RKO (cell line): ENCODE measurements at regions not wholly inside any gene's neighbourhood (a gene's known extent, or its start where the extent isn't known, plus 50 kb on each side); places are given as distances from the start of the nearest gene placed in this dataset.

Experiments used
- DNase-seq: peaks from one replicate; pipeline ENCODE4 v3.0.0-alpha.2; 2016; ENCODE audit warnings: low spot score

DNA sequence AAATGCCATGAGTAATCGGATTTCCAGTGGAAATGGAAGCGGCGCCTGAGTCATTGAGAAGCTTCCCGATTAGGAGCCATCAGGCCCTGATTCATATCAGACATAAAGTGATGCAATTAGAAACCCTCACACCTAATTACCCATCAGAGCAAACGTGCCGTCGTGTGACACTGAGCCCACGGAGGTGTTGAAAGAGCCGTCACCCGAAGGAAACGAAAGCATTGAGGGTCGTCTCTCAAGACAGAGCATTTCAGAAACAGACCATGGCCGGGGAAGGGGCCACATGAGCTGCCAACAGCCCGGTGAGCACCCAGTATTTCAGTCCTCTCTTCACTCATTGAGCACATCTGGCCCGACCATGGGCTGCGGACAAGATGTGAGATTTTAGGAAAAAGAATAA, 829.3 kb downstream of the TBC1D22A start:
- no peak for DNase-seq

DNA sequence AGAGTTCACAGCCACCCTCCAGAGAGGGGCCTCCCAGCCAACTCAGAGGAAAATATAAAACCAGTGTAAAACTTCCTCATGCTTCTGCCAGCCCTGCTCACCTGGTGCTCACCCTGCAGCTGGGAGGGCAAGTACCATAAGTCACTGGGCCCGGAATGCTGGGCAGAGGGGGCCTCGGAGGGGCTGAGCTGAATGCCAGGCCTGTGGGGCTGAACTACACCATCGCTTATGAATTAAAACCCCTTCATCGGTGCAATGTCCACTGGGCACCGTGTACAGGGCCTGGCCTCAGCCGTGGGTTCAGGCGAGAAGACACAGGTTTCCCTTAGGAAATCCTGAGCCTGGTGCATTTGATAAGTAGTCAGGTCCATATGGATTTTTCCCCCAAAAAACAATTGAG, 828.6 kb downstream of the TBC1D22A start:
- DNase-seq, result no peak

DNA sequence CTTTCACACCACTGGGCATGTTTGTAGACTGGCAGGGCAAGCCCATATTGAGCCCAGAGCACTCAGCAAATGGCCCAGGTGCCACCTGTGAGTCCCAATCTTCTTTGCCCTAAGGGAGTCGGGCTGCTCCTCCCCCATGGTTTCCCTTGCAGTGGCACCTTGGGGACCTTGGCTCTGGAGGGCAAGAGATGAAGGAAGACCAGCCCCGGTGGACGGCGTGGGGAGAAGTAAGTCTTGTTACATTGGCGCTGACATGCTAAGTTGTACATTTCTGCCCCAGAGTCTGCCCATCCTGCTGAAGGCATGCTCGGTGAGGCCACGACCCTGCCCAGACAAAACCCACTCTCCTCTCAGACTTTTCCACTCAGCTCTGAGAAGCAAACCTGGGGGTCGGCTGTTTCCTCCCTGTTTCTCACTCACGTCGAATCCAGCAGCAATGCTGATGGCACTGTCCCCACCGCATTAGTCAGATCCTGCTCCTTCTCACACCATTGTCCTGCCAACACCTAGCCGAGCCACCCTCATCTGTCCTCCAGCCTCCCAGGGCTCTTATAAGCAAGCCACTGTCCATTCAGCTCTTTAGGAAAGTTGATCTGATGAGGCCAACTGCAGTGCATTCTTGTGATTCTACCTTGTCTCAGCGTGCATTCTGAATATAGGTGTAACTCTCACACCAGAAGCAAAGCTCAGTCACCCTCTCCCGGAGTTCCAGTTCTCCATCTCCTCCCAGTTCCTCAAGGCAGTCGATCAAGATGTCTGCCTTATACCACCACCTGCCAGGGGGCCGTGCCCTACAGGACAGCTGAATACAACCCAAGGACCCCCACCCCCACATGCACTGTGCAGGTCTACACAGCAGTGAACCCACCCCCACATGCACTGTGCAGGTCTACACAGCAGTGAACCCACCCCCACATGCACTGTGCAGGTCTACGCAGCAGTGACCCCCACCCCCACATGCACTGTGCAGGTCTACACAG, 827.1 kb downstream of the TBC1D22A start:
- DNase-seq, result no peak

DNA sequence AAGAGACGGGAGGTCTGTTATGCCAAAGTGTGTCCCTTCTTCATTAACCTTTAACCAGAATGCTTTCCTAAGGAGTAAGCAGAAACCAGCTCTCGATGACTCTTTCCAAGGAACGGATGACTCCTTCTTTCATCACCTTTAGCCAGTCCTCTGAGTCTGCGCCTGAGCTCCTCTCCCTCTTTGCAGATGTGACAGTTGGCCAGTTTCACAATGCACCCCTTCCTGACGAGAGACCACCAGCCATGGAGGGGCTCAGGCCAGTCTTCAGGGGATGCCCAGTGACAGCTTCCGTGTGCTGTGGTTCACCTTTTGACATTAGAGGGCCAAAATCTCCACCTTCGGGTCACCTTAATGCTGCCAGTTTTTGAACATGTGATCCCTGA, 826.1 kb downstream of the TBC1D22A start:
- DNase-seq, result peak; percentile 22

DNA sequence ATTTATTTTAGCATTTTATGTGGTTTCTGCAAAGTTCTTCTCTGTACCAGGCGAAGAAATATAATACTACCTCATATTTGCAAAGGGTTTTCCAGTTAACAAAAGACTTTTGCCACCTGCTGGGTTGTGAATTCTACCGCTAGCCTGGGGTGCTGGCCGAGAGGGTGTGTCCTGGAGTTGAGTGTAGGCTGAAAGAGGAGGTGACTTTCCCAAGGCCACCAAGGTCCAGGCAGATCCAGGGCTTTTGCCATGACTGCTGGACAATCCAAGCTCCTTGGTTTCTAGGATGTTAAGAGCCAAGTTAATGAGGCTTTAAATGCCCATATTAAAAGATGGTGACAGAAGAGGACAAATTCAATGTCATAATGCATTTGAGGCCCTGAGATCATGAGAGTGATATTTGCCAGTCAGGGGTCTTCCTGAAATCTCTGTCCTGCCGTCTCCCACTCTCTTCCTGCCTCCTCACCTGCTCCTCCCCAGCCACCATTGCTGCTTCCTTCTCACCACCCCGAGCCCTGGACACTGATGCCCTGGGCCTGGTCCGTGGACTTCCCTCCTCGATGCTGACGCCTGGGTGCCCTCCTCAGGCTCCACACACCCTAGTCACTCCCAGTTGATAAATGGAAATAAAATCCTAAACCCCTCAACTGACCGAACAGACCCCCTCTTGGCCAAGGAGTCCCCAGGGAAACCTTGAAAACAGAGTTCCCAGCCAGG, 825.6 kb downstream of the TBC1D22A start:
- no peak for DNase-seq

DNA sequence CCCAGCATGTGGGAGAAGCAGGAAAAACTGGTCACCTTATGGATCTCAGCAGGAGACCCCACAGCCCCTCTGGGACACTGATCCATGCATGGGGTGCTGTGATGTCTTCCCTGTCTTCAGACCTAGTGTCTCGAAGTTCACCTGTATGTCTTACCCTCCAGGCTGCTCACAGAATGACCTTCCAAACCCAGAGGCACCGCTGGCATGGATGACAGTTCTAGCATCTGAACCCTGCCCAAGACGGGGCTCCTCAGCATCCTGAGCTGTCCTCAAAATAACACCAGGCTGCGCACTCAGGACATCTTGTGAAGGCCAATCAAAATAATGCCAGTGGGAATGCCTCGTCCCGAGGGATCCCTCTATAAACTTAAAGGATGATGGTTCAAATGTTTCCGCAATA, 824.9 kb downstream of the TBC1D22A start:
- no peak for DNase-seq

DNA sequence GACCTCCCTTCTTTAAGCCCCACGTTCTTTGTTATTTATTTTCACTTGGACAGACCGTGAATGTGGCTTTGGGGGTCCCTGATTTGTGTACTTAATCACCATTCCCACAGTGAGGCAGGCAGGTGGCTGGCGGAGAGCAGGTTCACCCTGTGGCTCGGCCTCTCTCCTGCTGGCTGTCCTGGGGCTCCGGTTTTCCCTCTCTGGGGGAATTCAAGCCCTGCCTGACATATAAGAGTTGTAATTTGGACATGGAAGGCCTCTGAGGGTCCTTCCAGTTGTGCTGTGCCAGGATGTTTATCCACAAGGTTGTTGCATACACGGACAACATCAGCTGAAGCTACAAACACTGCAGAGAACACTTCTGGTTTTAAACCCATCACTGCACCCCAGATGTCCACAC, 824.5 kb downstream of the TBC1D22A start:
- DNase-seq, result no peak

DNA sequence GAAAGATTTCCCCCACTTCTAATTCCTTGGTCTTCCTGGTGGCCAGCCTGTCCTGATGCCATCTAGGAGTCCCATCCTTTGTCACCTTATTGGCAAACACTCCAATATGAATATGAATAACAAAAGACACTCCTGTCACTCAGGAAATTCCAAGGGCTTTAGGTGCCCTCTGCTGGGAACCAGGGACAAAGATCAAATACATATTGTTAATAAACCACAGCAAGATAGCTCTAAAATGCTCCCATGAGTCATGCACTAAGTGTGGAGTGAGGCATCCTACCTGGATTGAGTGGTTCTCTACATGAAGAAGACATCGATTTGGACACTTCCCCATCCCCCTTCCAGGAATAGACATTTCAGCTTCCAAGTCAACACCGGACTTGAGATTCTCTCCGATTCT, 823.6 kb downstream of the TBC1D22A start:
- peak; percentile 15 for DNase-seq

DNA sequence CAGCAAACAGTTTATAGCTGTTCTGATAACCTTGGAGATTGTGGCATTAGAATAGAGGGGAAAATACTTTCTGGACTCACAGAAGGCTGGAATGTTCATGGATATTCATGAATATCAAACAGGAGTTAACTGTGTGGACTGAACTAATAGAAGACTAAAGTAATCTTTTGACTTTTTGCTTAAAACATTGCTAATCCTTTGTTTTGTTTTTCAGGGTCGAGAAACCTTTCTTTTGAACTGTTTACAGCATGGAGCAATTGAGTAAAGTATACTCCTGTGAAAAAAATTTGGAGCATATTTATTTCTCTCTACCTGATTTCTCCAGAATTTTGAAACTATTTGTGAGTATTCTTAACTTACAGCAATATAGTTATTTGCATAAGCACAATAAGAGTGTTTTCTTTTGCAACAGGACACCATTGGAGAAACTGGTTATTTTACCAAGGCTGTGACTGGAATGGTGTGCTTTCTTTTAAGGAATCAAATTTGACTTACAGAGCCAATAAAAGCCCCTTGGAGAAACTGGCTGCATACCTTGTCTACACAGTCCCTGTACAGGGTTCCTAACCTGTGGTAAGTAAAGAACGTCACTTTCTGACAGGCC, 821.6 kb downstream of the TBC1D22A start:
- DNase-seq, result no peak

DNA sequence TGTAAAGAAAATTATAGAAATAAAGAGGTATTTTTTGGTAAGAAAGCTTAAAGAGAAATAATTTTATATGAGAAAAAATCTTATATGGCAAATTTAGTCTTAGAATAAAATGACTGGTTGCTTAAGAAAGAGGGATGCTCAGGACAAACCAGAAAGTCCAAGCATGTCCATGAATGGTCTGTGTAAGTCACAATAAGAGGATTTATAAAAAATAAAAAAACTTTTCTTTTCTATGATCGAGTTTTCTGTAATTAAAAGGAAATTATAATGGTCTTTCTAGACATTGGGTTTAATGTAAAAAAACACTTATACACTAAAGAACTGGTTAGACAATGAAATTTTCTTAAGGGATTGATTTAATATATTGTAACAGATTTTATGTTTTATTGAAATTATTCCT, 819.6 kb downstream of the TBC1D22A start:
- no peak for DNase-seq

DNA sequence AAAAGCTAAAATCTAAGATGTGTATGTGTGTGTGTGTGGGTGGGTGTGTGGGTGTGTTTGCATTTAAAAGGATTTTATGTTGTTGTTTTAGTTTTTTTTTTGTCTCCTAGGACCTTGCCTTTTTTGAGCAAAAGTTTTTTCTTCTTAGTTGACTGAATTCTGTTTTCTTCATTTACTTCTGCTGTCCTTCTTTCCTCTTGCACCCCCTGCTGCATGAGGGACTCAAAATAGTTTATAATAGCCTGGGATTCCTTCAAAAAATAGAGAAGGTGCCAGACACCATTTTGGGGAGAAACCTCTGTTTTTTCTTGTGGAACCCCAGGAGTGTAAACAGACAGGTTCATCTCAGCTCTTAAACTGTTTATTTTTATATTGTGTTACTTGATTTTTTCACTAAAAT, 817.7 kb downstream of the TBC1D22A start:
- DNase-seq, result no peak

DNA sequence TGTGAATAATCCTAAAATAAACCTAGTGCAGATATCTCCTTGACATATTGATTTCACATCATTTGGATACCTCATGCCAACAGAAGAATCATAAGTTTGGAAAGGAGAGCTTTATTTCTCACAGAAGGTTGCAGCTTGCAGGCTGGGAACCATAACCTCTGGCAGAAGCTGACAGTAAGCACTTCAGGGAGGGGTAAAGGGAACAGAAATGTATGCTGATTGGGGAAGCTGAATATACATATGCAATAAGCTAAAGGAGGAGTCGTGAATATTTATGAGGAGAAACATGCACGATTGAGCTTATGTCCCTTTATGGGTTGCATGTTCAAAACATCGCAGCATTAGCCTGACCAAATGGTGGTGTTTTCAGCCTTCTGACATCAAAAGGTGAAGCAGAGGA, 814.5 kb downstream of the TBC1D22A start:
- no peak for DNase-seq

DNA sequence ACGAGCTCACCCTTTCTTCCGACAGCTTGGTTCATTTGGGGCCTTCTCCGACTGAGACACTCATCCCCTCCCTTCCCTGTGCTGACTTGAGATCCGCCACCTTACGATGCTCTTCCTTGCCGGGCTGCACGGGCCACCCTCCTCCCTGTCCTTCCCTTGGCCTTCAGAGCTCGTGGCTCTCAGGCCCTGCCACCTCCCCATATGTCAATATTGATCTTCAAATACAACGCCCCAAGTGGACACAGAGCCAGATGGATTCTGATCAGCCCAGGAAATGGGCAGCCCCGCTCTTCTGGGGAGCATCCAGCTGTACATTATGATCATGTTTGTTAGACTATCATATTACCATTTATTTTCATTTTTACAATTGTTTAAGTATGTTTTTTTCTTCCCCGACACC, 812.8 kb downstream of the TBC1D22A start:
- DNase-seq, result no peak

DNA sequence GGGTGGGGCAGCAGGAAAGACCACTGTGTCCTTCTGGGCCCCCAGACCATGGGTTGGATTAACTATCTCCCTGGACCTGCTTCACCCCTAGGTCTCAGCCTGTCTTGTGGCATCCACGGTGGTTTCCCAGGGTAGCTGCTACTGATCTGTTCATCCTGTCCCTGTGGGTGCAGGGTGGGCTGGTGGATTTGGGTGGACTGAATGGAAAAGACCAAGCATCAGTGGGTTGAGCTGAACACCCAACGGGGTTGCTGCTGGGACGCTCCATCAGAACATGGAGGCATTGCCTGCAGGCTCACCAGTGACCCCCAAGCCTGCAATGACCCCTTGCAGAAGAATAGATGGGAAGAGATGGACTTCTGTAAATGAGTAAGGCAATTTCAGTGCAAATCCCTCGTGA, 812.1 kb downstream of the TBC1D22A start:
- DNase-seq, result no peak

DNA sequence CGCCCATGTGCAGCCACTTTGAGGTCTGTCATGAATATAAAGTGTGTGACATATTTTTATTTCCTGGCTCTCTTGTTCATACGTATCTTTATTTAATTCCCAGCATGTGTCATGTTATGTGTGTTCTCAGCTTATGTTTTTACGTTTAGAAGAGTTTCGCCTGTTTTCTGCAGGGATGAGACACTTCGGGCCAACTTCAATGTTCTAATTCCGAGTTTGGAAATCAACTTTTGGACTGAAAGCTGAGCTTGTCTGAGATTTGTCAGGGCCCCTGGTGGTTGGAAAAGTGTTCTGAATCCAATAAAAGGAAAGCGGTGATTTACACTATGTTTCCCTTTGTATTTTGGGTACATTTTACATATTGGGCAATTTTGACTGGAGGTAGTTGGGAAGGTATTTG, 810.7 kb downstream of the TBC1D22A start:
- DNase-seq, result no peak

DNA sequence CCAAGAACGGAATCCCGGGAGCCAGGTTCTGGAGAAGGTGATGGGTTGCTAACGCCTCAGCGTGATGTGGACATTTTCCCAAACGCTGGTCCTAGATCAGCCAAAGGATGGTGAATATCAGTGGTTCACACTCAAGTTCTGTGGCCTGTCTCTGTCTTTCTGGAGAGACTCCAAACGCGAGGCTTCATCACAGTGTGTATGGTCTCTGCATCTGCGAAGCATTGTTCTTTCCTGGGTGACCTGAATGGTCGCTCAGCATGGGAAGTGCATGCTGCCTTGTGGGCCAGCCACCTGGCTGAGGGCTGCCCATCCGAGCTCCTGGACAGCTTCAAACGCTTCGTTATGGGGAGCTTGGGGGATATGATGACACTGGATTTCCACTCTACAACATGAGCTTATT, 810.0 kb downstream of the TBC1D22A start:
- DNase-seq, result no peak

DNA sequence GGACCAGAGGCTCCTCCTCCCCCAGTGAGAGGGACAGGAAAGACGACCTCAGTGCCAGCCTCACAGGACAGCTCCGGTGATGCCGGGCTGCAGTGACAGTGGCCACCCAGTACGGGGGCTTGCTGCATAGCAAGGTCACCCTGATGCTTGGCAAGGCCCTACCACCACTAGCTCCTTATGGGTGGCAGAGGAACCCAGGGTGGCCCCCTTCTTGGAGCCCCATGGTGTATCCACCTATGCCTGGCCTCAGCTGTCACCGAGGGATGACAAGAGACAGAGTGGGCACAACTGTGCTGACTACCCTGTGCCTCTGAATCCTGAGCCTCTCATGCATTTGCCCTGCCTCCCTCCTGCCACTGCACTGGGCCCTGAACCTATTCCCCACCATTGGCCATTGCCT, 809.2 kb downstream of the TBC1D22A start:
- no peak for DNase-seq

DNA sequence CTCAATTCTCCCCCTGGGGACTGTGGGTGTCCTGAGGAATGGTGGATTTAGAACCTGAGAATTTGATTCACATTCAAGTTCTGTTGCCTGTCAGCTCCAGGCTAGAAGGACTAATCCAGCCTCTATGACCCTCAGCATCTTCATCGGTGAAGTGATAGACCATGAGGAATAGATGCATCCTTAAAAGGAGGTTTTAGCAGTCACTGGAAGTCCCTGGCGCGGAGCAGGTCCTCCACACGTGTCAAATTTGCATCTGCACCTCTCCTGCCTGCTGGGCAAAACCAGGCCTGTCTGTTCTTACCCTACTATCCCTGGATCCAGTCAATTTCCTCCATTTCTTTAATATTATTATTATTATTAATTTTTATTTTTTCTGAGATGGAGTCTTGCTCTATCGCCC, 808.4 kb downstream of the TBC1D22A start:
- DNase-seq, result no peak

DNA sequence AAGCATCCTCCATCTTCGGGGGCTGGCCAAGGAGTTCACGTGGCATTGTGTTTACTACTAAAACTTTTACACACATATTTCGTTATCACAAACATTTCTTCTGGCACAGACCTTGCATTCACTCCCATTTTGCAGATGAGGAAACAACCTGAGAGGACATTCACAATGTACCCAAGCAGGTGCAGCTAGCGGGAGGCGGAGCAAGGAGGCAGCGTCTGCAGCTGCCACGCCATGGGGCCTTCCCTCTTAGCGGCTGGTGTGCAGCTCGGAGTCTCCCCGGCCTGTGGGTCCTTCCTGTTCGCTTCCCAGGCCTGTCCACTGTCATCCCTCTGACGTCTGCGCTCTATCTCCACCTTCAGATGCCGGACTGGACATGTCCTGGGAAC, 807.8 kb downstream of the TBC1D22A start:
- DNase-seq, result no peak

DNA sequence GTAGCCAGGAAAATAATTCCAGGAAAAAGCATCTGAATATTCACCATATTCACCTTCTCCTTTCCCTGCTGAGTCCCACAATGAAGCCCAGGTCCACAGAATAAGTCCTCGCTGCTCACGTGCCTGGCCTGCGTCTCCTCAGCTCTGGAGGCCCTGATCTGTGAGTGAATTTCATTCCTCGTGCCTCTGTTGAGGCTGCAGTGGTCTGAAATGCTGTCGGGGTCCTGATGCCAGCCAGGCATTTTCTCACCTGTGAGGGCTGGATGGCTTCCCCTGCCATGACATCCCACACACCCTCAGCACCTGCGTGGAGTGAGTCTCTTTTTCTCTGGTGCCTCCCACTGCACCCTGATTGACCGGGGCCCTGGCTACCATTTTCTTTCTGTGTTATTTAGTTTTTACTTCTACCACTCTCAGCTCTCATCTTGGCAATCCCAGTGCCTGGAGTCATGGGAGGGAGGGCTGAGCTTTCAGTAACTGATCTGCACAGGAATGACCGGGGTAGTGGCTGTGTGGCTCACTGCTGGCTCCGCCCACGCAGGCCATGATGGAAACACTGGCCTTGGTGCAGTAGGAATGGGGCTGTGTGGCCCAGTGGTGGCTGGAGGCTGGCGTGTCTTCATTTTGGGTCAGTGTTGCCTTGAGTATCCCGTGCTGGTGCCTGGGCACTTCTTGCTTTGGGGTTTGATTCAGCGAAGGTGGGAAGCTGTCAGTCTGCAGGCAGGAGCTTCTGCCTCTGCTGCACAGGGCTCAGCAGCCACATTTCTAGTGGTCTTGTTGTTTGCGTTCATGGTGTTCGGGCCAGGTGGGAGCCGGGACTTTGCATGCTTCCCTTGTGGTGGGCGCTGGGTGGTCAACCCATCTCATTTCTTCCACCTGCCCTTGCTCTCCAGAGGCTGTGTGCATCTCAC, 807.2 kb downstream of the TBC1D22A start:
- no peak for DNase-seq

DNA sequence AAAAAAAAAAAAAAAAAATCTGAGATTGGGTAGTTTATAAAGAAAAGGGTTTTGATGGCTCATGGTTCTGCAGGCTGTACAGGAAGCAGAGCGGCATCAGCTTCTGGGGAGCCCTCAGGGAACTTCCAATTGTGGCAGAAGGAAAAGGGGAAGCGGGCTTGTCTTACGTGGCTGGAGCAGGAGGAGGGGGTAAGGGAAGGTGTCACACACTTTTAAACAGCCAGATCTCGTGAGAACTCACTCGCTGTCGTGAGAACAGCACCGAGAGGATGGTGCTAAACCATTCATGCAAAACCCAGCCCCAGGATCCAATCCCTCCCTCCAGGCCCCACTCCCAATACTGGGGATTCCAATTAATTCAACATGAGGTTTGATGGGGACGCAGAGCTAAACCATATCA, 806.2 kb downstream of the TBC1D22A start:
- no peak for DNase-seq
